ENCODE measurements at regions not wholly inside any gene's neighbourhood (a gene's known extent, or its start where the extent isn't known, plus 50 kb on each side); places are given as distances from the start of the nearest gene placed in this dataset.

DNA sequence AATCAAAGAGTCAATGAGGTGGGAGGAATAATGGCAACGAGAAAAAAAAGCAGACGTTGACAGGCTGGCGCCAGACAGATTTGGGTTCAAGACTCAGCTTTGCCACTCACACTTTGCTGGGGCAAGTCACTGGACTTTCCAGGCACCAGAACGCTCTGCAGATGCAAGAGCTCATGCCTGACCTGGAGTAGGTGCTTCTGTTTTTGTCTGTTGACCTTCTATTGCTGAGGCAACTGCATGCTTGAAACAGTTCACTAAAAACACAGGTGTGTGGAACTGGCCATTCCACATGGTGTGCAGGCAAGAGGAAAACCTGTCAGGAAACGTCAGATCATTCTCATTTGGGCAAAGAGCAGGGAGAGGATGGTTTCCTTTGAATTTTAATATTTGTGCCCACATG is 161.2 kb upstream of the SMIM23 start:
- TF ChIP-seq, protein P1, sequence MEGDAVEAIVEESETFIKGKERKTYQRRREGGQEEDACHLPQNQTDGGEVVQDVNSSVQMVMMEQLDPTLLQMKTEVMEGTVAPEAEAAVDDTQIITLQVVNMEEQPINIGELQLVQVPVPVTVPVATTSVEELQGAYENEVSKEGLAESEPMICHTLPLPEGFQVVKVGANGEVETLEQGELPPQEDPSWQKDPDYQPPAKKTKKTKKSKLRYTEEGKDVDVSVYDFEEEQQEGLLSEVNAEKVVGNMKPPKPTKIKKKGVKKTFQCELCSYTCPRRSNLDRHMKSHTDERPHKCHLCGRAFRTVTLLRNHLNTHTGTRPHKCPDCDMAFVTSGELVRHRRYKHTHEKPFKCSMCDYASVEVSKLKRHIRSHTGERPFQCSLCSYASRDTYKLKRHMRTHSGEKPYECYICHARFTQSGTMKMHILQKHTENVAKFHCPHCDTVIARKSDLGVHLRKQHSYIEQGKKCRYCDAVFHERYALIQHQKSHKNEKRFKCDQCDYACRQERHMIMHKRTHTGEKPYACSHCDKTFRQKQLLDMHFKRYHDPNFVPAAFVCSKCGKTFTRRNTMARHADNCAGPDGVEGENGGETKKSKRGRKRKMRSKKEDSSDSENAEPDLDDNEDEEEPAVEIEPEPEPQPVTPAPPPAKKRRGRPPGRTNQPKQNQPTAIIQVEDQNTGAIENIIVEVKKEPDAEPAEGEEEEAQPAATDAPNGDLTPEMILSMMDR (IDR thresholded peaks at IDR 0.05) = no peak
- no peak for TF ChIP-seq POLR2AphosphoS5 (IDR thresholded peaks at IDR 0.05; ENCODE audit: low read depth, low read length)
- TF ChIP-seq SIN3A (IDR thresholded peaks at IDR 0.05; ENCODE audit: borderline replicate concordance, insufficient read depth, low read depth, low read length) = no peak
- no peak for TF ChIP-seq TCF7L2 (IDR thresholded peaks at IDR 0.05; ENCODE audit: low read depth, low read length)
- TF ChIP-seq, protein P2, sequence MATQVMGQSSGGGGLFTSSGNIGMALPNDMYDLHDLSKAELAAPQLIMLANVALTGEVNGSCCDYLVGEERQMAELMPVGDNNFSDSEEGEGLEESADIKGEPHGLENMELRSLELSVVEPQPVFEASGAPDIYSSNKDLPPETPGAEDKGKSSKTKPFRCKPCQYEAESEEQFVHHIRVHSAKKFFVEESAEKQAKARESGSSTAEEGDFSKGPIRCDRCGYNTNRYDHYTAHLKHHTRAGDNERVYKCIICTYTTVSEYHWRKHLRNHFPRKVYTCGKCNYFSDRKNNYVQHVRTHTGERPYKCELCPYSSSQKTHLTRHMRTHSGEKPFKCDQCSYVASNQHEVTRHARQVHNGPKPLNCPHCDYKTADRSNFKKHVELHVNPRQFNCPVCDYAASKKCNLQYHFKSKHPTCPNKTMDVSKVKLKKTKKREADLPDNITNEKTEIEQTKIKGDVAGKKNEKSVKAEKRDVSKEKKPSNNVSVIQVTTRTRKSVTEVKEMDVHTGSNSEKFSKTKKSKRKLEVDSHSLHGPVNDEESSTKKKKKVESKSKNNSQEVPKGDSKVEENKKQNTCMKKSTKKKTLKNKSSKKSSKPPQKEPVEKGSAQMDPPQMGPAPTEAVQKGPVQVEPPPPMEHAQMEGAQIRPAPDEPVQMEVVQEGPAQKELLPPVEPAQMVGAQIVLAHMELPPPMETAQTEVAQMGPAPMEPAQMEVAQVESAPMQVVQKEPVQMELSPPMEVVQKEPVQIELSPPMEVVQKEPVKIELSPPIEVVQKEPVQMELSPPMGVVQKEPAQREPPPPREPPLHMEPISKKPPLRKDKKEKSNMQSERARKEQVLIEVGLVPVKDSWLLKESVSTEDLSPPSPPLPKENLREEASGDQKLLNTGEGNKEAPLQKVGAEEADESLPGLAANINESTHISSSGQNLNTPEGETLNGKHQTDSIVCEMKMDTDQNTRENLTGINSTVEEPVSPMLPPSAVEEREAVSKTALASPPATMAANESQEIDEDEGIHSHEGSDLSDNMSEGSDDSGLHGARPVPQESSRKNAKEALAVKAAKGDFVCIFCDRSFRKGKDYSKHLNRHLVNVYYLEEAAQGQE (IDR thresholded peaks at IDR 0.05; ENCODE audit: insufficient read depth in 1 of 2, low read depth in 2 of 2, low read length in 1 of 2) = no peak

Data from Panc1 (cell line).